Gastroesophageal sphincter (tissue), 3 donors: ENCODE measurements at regions not wholly inside any gene's neighbourhood (a gene's known extent, or its start where the extent isn't known, plus 50 kb on each side); places are given as distances from the start of the nearest gene placed in this dataset.

Source experiments
- CTCF ChIP-seq, 4 experiments: fragments of 200-600 bp in 2 of 4; fragments of 450-650 bp in 2 of 4; sonication (generic) in 1 of 4; IDR thresholded peaks; one replicate each; pipeline ENCODE4 v1.5.1; 2017 to 2019; ENCODE audit warnings: antibody characterized with exemption in 4 of 4, mild to moderate bottlenecking in 2 of 4, moderate library complexity in 2 of 4
- EP300 ChIP-seq: sonication (generic); formaldehyde crosslinking; IDR thresholded peaks from one replicate; pipeline ENCODE4 v1.6.1; 2017; ENCODE audit warnings: antibody characterized with exemption, mild to moderate bottlenecking
- POLR2A ChIP-seq, 2 donors: fragments of 450-650 bp; IDR thresholded peaks; one replicate each; pipeline ENCODE4 v1.6.1; 2017; ENCODE audit warnings: antibody characterized with exemption in 2 of 2, mild to moderate bottlenecking in 2 of 2, moderate library complexity in 1 of 2
- POLR2AphosphoS5 ChIP-seq: sonication (generic); formaldehyde crosslinking; IDR thresholded peaks from one replicate; pipeline ENCODE4 v1.6.1; 2017; ENCODE audit warnings: antibody characterized with exemption

- TF ChIP-seq CTCF (IDR thresholded peaks at IDR 0.05) (no peak), POLR2A (IDR thresholded peaks at IDR 0.05) (no peak), POLR2AphosphoS5 (no peak), EP300 (no peak)
These were observed 86.5 kb upstream of the PRR23E start for GRCh38 chr3:127106456-127106855.
